AML-193 (cell line): ENCODE measurements at regions not wholly inside any gene's neighbourhood (a gene's known extent, or its start where the extent isn't known, plus 50 kb on each side); places are given as distances from the start of the nearest gene placed in this dataset.

Experiments
- DNase-seq, 2 experiments: peaks; one replicate each; lab custom pipeline; 2025; lab: John Stamatoyannopoulos, UW

GRCh38 chr15:39125226-39125625, 455.7 kb upstream of the THBS1 start:
- DNase-seq = no peak

- DNase-seq = peak; percentile 9 to 21
Observed at GRCh38 chr15:39125904-39126303, 455.0 kb upstream of the THBS1 start.

GRCh38 chr15:39127151-39127790, 453.6 kb upstream of the THBS1 start:
- DNase-seq = no peak

- DNase-seq = no peak
Observed at GRCh38 chr15:39127925-39128617, 452.8 kb upstream of the THBS1 start.

GRCh38 chr15:39128746-39129145, 452.1 kb upstream of the THBS1 start:
- DNase-seq = no peak

GRCh38 chr15:39130556-39131379, 450.1 kb upstream of the THBS1 start:
- DNase-seq = no peak

- DNase-seq = no peak
Observed at GRCh38 chr15:39131609-39132008, 449.3 kb upstream of the THBS1 start.

- no peak for DNase-seq
Observed at GRCh38 chr15:39132070-39132469, 448.8 kb upstream of the THBS1 start.

- no peak for DNase-seq
Observed at GRCh38 chr15:39132954-39133600, 447.8 kb upstream of the THBS1 start.

- DNase-seq = no peak
Observed at GRCh38 chr15:39134282-39134681, 446.6 kb upstream of the THBS1 start.

GRCh38 chr15:39135989-39136388, 444.9 kb upstream of the THBS1 start:
- no peak for DNase-seq

- no peak for DNase-seq
Observed at GRCh38 chr15:39139431-39140059, 441.3 kb upstream of the THBS1 start.

- no peak for DNase-seq
Observed at GRCh38 chr15:39140060-39140604, 440.7 kb upstream of the THBS1 start.

GRCh38 chr15:39142500-39142899, 438.4 kb upstream of the THBS1 start:
- no peak for DNase-seq

GRCh38 chr15:39143479-39143878, 437.4 kb upstream of the THBS1 start:
- DNase-seq = no peak

GRCh38 chr15:39144051-39144450, 436.8 kb upstream of the THBS1 start:
- DNase-seq = no peak

GRCh38 chr15:39144613-39145499, 436.0 kb upstream of the THBS1 start:
- DNase-seq = no peak

GRCh38 chr15:39145854-39146625, 434.8 kb upstream of the THBS1 start:
- no peak for DNase-seq

- no peak for DNase-seq
Observed at GRCh38 chr15:39149636-39150150, 431.2 kb upstream of the THBS1 start.

GRCh38 chr15:39151545-39151944, 429.3 kb upstream of the THBS1 start:
- DNase-seq = no peak
